ENCODE measurements at regions not wholly inside any gene's neighbourhood (a gene's known extent, or its start where the extent isn't known, plus 50 kb on each side); places are given as distances from the start of the nearest gene placed in this dataset.
"Not testable (repeated sequence)": the region's sequence is repeated elsewhere in the genome, so short reads cannot be mapped to it uniquely, and the experiment has no call there.

DNA sequence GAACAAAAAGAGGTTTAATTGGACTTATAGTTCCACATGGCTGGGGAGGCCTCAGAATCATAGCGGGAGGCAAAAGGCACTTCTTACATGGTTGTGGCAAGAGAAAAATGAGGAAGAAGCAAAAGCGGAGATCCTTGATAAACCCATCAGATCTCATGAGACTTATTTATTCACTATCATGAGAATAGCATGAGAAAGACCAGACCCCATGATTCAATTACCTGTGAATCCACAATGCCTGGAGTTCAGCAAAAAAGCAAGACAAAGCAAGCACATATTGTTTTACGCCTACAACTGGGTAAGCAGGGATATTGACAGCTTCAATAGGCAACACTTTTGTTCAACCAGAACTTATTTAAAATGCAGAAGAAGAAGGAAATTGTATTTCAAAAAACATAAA is 218.2 kb downstream of the RPL10L start:
- DNase-seq = no peak

DNA sequence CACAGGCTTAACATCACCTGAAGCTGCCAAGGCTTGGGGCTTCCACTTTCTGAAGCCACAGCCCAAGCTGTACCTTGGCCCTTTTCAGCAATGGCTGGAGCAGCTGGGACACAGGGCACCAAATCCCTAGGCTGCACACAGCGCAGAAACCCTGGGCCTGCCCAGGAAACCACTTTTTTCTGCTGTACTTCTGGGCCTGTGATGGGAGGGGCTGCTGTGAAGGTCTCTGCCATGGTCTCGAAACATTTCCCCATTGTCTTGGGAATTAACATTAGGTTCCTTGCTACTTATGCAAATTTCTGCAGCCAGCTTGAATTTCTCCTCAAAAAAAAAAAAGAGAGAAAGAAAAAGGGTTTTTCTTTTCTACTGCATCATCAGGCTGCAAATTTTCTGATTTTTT is 219.1 kb downstream of the RPL10L start:
- no peak for DNase-seq

DNA sequence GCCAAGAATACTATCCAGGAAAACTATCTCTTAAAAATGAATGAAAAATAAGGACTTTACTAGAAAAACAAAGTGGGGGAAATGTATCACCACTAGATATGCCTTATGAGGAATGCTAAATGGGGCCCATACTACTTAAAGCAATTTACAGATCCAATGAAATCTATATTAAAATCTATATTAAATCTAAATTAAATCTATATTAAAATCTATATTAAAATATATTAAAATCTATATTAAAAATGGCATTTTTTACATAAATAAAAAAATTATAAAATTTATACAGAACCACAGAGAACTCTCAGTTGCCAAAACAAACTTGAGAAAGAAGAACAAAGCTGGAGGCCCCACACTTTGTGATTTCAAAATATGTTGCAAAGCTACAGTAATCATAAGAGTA is 234.5 kb downstream of the RPL10L start:
- no peak for DNase-seq

DNA sequence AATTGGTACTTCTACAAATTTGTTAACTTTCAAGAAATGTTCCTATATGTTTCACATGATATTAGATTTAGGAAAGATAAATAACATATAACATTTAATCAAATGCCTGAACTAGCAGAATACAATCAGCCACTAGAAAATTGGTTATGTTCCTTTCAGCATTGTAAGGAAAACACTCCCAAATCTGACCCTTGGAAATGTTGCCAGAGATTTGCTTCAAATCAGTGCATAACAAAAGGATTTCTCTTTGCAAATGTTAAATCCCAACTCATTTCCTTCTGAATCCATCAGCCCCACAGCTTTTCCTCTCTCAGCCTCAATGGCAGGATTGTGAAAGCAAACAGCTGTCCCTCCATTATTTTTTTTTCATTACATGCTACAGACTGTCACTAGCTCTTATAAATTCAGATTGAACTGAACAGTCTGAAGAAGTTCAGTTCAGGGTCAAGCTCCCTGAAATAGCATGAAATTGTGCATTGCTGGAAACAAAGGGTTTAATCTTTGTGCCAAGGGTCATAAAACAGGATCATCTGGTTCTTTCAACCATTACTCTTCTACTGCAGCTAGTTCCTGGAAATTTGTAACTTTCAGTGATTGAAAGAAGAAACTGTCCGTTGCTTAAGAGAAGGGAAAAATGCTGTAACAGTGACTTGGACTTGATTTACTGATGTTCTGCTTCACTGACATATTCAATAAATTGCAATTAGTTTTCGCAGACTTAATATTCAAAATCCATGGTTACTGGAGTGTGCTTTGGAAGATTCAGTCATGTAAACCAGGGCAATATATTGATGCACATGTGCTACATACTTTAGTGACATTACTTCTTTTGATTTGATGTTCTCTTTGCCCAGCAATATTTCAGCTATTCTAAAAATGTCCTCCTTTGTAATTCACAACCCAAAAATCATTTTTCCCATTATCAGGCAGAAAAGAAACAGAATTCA is 246.4 kb downstream of the RPL10L start:
- DNase-seq = peak; percentile 83

DNA sequence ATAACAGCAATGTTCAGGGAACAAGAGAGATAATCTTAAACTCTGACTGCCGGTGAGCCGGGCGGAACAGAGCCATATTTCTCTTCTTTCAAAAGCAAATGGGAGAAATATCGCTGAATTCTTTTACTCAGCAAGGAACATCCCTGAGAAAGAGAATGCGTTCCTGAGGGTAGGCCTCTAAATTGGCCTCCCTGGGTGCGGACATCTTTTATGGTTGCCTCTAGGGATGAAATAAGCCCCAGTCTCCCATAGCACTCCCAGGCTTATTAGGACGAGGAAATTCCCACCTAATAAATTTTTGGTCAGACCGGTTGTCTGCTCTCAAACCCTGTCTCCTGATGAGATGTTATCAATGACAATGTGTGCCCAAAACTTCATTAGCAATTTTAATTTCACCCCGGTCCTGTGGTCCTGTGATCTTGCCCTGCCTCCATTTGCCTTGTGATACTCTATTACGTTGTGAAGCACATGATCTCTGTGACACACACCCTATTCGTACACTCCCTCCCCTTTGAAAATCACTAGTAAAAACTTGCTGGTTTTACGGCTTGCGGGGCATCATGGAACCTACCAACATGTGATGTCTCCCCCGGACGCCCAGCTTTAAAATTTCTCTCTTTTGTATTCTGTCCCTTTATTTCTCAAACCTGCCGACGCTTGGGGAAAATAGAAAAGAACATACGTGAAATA is 249.4 kb downstream of the RPL10L start:
- not testable (repeated sequence) for DNase-seq

DNA sequence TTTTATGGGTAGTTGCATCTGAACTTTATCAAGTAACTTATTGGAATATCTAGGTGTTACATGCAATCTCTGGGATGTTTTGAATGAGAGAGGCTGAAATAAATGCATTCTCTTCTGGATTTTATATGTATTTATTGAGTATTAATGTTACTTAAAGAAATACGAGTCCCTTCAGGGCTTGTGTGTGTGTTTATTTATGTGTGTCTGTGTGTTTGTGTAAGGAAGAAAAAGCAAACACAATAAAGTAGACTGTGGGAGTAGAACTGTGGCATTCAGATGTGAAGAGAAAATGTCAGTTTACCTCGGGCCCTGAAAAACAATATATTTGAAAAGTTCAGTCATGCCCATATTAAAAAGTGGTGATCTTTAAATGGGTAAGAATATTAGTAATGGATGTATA is 250.5 kb downstream of the RPL10L start:
- DNase-seq = no peak

DNA sequence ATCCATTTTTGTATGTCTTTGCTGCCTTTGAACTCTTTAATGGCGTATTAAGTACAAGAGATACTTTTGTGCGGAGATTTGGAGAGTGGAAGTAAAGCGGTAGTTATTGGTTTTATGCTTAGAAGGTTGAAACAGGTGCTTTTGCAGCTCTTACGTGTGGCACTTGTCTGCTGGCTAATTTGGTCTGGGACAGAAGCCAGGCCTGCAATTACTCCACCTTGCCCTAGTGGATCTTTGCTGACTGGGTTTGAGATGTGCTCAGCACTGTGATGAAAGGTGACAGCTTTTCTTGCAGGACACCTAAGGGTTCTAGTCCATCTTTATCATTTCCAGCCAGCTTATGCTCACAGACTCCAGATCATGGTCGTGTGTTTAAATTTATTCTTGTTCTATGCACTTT is 252.5 kb downstream of the RPL10L start:
- no peak for DNase-seq

DNA sequence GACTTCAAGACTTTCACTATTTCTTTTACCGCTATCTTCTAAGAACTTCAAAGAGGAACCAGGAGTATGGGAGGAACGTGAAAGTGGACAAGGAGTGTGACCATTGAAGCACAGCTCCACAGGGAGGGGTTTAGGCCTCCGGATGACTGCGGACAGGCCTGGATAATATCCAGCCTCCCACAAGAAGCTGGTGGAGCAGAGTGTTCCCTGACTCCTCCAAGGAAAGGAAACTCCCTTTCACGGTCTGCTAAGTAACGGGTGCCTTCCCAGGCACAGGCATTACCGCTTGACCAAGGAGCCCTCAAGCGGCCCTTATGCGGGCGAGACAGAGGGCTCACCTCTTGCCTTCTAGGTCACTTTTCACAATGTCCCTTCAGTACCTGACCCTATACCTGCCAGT is 267.0 kb downstream of the RPL10L start:
- no peak for DNase-seq

DNA sequence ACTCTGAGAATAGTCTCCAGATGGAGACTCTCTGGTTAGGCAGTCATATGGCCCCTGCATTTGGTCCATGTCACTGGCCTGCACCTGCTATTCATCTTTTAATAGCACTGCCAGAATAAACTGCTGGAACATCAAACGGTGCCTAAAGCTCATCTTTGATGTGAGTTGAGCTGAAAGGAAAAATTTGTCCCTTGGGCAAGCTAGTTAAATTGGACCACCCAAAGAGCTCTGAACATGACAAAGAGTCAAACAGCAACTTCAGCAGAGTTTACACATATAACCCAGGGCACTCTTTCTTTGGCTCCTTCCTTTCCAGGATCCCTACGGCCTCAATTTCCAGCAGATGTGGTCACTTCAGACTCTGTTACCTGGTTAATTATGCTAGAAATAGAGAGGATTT is 269.9 kb downstream of the RPL10L start:
- no peak for DNase-seq

DNA sequence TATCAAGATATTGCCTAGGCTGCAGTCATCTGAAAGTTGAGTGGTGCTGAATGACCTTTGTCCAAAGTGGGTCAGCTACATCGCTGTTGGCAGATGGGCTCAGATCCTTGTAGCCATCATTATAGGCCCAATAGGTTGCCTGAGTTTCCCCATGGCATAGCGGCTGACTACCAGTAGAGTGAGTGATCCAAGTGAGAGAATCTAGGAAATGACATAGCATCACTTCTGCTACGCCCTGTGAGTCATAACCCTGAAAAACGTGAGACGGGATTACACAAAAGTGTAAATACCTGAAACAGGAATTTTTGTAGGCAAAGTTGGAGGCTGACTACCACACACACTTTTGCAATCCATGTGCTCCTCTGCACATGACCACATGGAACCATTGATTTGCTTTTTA is 273.3 kb downstream of the RPL10L start:
- no peak for DNase-seq

DNA sequence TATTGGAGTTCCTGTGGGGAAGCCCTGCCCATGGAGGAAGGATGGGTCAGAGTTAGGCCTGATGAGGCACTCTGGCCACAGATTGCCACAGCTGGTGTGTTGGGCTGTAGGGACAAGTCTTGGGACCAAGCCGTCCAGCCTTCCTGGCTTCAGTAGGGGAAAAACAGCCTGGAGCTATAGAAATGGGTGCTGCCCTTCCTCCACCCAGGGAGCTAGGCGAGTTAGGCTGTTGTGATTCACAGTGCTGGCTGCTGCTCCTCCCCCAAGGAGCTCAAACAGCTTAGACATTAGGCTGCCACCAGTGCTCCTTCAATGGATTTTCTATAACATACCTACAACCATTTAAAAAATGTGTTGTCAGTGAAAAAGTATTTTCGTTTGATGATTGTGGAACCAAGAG is 274.3 kb downstream of the RPL10L start:
- DNase-seq = no peak

DNA sequence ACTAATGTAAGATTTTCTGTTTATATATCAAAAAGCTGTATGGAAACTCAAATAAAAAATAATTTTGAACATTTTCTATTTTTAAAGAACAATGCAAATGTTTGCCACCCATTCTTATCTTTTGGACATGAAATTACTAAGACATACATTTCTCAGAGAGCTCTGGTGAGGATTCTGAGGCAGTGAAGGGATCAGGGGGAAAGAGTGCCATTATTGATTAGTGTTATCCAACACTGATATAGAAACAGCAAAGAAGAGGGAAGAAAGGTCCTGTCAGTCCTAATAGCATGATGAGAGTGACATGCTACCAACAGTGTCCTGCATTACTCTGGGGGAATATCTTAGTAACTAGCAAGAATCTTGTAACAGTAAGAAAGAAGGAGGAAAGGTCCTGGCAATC is 282.2 kb downstream of the RPL10L start:
- no peak for DNase-seq

DNA sequence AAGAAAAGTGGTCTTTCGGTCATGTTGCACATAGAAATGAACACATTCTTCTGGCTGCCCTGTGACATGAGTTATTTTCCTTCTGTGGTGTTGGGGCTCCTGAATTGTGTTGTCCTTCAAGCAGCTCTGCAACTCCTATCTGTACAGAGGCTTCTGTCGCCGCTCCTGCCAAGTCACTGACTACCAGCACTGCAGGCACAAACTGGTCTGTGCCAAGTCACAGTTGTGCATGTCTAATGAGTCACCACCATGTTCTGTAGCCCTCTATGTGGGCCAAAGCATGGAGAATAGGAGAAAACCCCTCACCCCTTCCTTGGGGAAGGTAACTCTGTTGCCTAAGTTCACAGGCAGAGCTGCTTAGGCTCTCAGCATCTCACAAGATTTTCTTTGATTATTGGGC is 283.3 kb downstream of the RPL10L start:
- no peak for DNase-seq

DNA sequence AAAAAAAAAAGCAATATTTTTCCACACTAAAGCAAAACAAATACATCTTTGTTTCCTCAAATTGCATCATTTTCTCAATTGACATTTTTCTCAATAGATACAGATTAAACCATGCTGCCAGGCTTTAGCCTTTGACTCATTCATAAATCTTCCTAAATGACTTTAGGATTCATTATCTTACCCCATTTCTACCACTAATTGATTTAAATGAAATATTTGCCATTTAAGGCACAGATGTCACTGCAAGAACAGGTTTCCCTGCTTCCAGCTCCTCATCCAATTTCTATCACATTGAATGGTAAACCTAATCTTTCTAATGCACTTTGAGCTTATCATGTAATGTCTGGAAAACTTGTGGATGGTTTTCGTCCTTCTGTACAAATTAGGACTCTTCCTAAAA is 298.7 kb downstream of the RPL10L start:
- no peak for DNase-seq

DNA sequence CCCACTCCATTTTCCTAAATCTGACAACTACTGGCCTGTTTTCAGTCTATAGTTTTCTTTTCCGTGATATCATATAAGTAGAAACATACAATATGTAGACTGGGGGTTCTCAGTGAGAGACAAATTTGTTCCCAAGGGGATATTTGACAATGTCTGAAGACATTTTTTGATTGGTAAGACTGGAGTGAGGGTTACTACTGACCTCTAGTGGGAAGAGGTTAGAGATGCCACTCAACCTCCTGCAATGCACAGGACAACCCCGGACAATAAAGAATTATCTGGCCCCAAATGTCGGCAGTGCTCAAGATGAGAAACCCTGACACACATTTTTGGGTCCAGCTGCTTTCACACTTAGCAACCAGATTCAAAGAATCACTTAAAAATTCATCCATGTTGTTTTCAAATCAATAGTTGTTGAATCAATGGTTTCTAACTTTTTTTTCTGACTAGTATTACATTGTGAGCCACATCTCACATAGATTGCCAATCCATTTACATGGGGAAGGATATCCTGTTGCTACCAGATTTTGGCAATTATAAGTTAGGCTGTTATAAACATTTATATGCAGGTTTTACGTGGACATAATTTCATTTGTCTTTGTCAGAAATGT is 307.1 kb downstream of the RPL10L start:
- DNase-seq = no peak

DNA sequence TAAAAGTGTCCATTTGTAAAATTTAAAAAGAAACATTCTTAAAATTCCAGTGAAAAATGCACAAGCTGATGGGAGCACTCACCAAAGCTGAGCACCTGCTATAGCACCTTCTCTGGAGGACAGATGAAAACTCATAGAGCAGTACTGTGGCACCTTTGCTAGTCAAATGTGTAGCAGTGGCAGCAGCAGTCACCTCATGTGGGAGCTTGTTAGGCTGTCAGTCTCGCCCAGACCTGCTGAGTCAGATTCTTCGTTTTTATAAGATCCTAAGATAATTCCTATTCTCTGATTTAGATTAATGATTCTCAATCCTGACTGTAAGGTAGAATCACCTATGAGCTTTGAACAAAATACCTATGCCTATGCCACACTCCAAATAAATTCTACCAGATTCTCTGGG is 325.8 kb downstream of the RPL10L start:
- no peak for DNase-seq

DNA sequence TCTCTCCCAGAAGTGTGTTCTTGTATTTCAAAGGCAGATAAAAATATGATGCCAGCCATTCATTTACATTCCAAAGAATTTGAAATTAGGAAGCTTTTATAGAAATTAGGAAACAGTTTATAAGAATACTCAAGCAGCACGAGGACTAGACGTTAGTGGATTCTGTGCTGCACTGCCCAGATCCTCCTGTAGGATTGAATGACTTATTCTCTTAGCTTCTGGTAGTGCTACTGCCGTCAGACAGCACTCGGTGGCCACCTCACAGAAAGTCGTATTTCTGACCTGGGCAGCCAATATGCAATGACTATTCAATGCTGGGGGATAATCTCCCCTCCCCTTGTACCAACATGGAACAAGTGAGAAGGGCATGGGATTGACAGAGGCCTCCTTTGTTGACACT is 326.4 kb downstream of the RPL10L start:
- no peak for DNase-seq

DNA sequence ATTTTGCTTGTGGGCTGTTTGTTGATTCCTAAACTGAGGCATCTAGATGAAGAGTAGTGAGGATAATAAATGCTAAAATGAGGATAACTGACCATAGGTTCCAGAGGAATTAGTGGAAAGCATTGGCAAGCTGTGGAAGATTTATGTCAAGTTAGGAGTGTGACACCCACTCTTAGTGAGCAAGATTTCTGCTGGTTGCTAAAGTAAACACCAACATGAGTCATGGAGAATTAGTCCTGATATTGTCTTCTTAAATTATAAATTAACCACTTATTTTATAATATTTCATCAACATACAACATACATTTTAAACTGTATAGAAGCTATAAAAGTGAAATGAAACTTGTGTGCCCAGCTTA is 328.2 kb downstream of the RPL10L start:
- DNase-seq = no peak

DNA sequence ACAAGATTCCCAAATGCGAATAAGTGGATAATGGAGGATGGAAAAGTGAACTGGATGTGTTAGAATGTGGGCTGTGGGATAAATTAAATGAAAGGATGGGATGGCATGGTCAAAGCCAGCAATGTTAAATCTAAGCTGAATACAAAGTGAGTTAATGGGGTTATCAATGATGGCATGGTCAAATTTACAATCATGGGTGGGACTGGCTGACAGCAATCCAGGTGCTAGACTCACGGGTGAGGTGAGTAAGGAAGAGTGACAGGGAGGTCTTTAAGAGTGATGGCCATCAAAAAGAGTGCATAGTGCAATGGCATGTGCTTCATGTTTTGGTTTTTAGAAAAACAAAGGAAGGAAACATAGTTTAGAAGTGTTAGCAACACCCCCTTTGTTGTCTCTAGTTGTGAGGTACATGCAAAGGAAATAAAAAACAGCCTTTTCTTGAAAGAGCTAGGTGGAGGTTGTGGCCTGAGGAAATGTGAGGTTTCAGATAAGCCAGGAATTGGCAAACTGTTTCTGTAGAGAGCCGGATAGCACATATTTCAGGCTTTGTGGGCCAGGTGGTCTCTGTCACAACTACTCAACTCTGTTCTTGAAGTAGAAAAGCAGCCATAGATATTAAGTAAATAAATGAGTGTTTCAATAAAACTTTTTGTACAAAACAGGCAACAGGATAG is 328.7 kb downstream of the RPL10L start:
- peak; percentile 74 for DNase-seq

DNA sequence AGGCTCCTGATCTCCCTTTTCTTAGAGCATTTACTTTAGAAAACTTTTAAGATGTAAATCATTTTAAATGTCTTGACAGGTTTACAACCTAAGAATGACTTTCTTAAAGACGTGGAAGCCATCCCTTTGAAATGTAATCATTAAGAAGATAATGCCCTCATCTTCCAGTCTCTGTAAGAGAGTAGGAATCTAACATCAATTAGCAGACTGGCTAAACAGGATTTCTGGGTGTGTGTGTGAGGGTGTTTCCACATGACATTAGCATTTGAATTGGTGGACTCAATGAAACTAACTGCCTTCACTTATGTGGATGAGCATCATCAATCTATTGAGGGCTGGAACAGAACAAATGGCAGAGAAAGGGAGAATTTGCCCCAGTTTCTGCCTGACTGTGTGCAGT is 329.5 kb downstream of the RPL10L start:
- DNase-seq = peak; percentile 23

DNA sequence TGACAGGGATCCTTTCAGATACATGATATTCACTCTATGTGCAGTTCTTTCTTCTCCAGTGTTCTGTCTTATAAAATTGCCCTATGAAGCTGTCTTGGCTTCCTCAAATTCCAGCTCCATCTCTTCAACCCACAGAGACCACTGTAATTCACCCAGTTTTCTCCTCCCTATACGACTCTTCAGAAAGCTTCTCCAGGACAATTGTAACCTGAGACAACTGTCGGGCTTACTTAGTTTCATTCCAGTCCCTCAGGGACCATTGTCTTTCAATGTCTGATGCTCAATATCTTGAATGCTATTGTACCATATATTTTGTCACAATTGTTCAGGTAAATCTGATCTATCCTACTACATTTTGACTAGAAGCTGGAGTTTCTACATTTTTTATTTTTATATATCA is 345.3 kb downstream of the RPL10L start:
- DNase-seq = no peak

DNA sequence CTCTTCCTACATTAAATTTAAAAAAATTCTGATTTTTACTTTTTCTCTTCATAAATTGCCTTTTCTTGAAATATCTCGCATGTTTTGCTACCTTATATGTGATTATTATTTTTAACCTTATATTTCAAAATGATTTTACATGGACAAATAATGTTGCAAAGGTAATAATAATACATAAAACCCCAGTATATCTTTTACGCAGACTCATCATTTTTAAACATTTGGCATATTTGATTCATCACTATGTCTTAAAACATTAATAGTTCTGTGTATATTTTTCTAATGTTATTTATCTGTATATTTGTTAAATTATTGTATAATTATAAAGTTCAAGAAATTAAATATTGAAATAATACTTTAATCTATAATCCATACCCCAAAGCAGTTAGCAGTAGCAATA is 350.8 kb downstream of the RPL10L start:
- no peak for DNase-seq

DNA sequence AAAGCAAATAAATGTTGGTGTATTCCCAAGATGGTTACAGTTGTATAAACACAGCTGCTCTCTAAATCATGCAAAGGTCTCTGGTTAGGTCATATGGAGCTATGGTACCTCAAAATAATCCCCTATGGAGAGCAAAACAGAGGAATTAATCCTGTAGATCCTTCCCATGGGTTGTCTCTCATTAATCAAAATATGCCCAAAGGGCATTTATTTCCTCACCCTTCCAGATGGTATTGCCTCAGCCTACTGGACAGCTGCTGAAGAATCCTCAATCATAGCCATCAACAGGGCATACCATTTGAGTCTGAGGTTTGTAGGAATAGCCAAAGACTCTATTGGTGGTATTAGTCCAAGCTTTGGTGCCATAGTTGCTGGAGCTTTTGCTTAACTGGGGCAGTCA is 360.9 kb downstream of the RPL10L start:
- DNase-seq = no peak
